H1 (cell line): ENCODE measurements at regions not wholly inside any gene's neighbourhood (a gene's known extent, or its start where the extent isn't known, plus 50 kb on each side); places are given as distances from the start of the nearest gene placed in this dataset.

ENCODE experiments used
- CTCF ChIP-seq, 3 experiments: IDR thresholded peaks; 1 replicate in 2 of 3; 2 replicates in 1 of 3; pipeline versions ENCODE4 v1.5.1 to v1.6.1; 2011; ENCODE audit warnings: low read length in 3 of 3, mild to moderate bottlenecking in 3 of 3, inconsistent platforms in 2 of 3, low read depth in 1 of 3, moderate library complexity in 1 of 3; ENCODE audit not compliant: insufficient read depth in 1 of 3; ENCODE audit errors: control extremely low read depth in 1 of 3
- KDM1A ChIP-seq: fragments of 200-600, 300-600 bp; sonication (generic); IDR thresholded peaks from 2 replicates; pipeline ENCODE4 v1.7.1; 2016; ENCODE audit warnings: mild to moderate bottlenecking, low read length, borderline replicate concordance
- POLR2A ChIP-seq, 2 experiments: IDR thresholded peaks; 1 replicate in 1 of 2; 2 replicates in 1 of 2; pipeline ENCODE4 v1.6.1; 2011; ENCODE audit warnings: low read depth in 2 of 2, low read length in 2 of 2, mild to moderate bottlenecking in 2 of 2; ENCODE audit errors: control extremely low read depth in 1 of 2
- YY1 ChIP-seq: IDR thresholded peaks from 2 replicates; pipeline ENCODE4 v1.6.1; 2011; ENCODE audit warnings: low read depth, mild to moderate bottlenecking, low read length

GRCh38 chr21:39065917-39066316 is 117.3 kb downstream of the PSMG1 start:
- no peak for TF ChIP-seq CTCF (IDR thresholded peaks at IDR 0.05; ENCODE audit: control extremely low read depth in 1 of 3, insufficient read depth in 1 of 3, low read depth in 1 of 3, low read length in 3 of 3)
- no peak for TF ChIP-seq POLR2A (IDR thresholded peaks at IDR 0.05; ENCODE audit: control extremely low read depth in 1 of 2, low read depth in 2 of 2, low read length in 2 of 2)
- TF ChIP-seq YY1 = no peak
- no peak for TF ChIP-seq KDM1A
